GM12878 (cell line): ENCODE measurements at regions not wholly inside any gene's neighbourhood (a gene's known extent, or its start where the extent isn't known, plus 50 kb on each side); places are given as distances from the start of the nearest gene placed in this dataset.

Source experiments
- ATF7 ChIP-seq: fragments of 450-650 bp; IDR thresholded peaks from 2 replicates; pipeline ENCODE4 v1.6.1; 2016; ENCODE audit warnings: low read depth, mild to moderate bottlenecking
- CHD2 ChIP-seq: IDR thresholded peaks from 2 replicates; pipeline ENCODE4 v1.6.1; 2011; ENCODE audit warnings: low read depth, low read length, improper control_type of control experiment, borderline replicate concordance
- DPF2 ChIP-seq: fragments of 450-650 bp; IDR thresholded peaks from 2 replicates; pipeline ENCODE4 v1.6.1; 2017; ENCODE audit warnings: mild to moderate bottlenecking
- EGR1 ChIP-seq, 2 experiments: IDR thresholded peaks; 1 replicate in 1 of 2; 2 replicates in 1 of 2; pipeline ENCODE4 v1.6.1; 2011 to 2012; ENCODE audit warnings: low read depth in 2 of 2, low read length in 2 of 2, borderline replicate concordance in 1 of 2, mild to moderate bottlenecking in 1 of 2, moderate library complexity in 1 of 2
- ELK1 ChIP-seq: IDR thresholded peaks from 2 replicates; pipeline ENCODE4 v1.6.1; 2012; ENCODE audit warnings: low read depth, low read length, improper control_type of control experiment
- MAX ChIP-seq: IDR thresholded peaks from 2 replicates; pipeline ENCODE4 v1.6.1; 2012; ENCODE audit warnings: low read depth, low read length, improper control_type of control experiment
- MYB ChIP-seq: fragments of 150-350 bp; IDR thresholded peaks from 2 replicates; pipeline ENCODE4 v1.6.1; 2014; ENCODE audit warnings: mild to moderate bottlenecking, low read depth, low read length, borderline replicate concordance
- PAX5 ChIP-seq: IDR thresholded peaks from 2 replicates; pipeline ENCODE4 v1.6.1; 2011; ENCODE audit warnings: low read depth, low read length, borderline replicate concordance
- PAX8 ChIP-seq: fragments of 450-650 bp; IDR thresholded peaks from 2 replicates; pipeline ENCODE4 v1.6.1; 2017; ENCODE audit warnings: mild to moderate bottlenecking, moderate library complexity
- POU2F2 ChIP-seq: IDR thresholded peaks from 3 replicates; pipeline ENCODE4 v1.6.1; 2011; ENCODE audit warnings: low read depth, mild to moderate bottlenecking, low read length, borderline replicate concordance
- RAD21 ChIP-seq: IDR thresholded peaks from 2 replicates; pipeline ENCODE4 v1.6.1; 2011; ENCODE audit warnings: mild to moderate bottlenecking, low read depth, low read length, moderate library complexity; ENCODE audit not compliant: insufficient read depth
- RELA ChIP-seq: fragments of 450-650 bp; IDR thresholded peaks from 2 replicates; pipeline ENCODE4 v1.8.0; 2014; ENCODE audit warnings: borderline replicate concordance; ENCODE audit not compliant: partially characterized antibody
- REST ChIP-seq: IDR thresholded peaks from 2 replicates; pipeline ENCODE4 v1.6.1; 2012; ENCODE audit warnings: mild to moderate bottlenecking, low read depth, low read length
- RUNX3 ChIP-seq: IDR thresholded peaks from 2 replicates; pipeline ENCODE4 v1.6.1; 2012; ENCODE audit warnings: low read length, inconsistent platforms
- SMC3 ChIP-seq: IDR thresholded peaks from 2 replicates; pipeline ENCODE4 v1.6.1; 2011; ENCODE audit warnings: low read length, improper control_type of control experiment, borderline replicate concordance
- TARDBP ChIP-seq: IDR thresholded peaks from 2 replicates; pipeline ENCODE4 v1.6.1; 2016; ENCODE audit warnings: borderline replicate concordance
- ZNF207 ChIP-seq: fragments of 450-650 bp; IDR thresholded peaks from 2 replicates; pipeline ENCODE4 v1.6.1; 2014; ENCODE audit warnings: antibody characterized with exemption, mild to moderate bottlenecking, borderline replicate concordance
- ZSCAN29 ChIP-seq: fragments of 450-650 bp; IDR thresholded peaks from 2 replicates; pipeline ENCODE4 v1.6.1; 2017; ENCODE audit warnings: mild to moderate bottlenecking, moderate library complexity
- TF ChIP-seq, protein P1 (sequence below): fragments of 450-650 bp; IDR thresholded peaks from 2 replicates; pipeline ENCODE4 v1.6.1; 2018; ENCODE audit warnings: mild to moderate bottlenecking, low read depth, moderate library complexity; ENCODE audit not compliant: partially characterized antibody
- TF ChIP-seq, protein P2 (sequence below): IDR thresholded peaks from 2 replicates; pipeline ENCODE4 v1.6.1; 2011; ENCODE audit warnings: borderline replicate concordance, low read depth, mild to moderate bottlenecking, moderate library complexity, mixed read lengths, low read length; ENCODE audit not compliant: insufficient read depth; ENCODE audit errors: extremely low read length

GRCh38 chr1:79259390-79260336 is 253.1 kb upstream of the ADGRL4 start (continued):
- TF ChIP-seq REST = no peak
- TF ChIP-seq ATF7 = 0 out of 2 replicates have a peak, but pooled peaks have one; percentile 19
- TF ChIP-seq DPF2 = no peak
- TF ChIP-seq, protein P1, sequence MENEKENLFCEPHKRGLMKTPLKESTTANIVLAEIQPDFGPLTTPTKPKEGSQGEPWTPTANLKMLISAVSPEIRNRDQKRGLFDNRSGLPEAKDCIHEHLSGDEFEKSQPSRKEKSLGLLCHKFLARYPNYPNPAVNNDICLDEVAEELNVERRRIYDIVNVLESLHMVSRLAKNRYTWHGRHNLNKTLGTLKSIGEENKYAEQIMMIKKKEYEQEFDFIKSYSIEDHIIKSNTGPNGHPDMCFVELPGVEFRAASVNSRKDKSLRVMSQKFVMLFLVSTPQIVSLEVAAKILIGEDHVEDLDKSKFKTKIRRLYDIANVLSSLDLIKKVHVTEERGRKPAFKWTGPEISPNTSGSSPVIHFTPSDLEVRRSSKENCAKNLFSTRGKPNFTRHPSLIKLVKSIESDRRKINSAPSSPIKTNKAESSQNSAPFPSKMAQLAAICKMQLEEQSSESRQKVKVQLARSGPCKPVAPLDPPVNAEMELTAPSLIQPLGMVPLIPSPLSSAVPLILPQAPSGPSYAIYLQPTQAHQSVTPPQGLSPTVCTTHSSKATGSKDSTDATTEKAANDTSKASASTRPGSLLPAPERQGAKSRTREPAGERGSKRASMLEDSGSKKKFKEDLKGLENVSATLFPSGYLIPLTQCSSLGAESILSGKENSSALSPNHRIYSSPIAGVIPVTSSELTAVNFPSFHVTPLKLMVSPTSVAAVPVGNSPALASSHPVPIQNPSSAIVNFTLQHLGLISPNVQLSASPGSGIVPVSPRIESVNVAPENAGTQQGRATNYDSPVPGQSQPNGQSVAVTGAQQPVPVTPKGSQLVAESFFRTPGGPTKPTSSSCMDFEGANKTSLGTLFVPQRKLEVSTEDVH = no peak
- no peak for TF ChIP-seq MYB
- no peak for TF ChIP-seq ELK1
- TF ChIP-seq MAX = no peak
- no peak for TF ChIP-seq ZSCAN29
- TF ChIP-seq SMC3 = peak; percentile 43; the same call in 1 of the 2 replicates
- no peak for TF ChIP-seq CHD2
- TF ChIP-seq TARDBP = no peak
- TF ChIP-seq RELA = no peak
- TF ChIP-seq RAD21 = peak; percentile 72
- TF ChIP-seq PAX8 = no peak
- TF ChIP-seq PAX5 = no peak
- TF ChIP-seq EGR1 (IDR thresholded peaks at IDR 0.05; ENCODE audit: borderline replicate concordance in 1 of 2, low read depth in 2 of 2, low read length in 2 of 2) = no peak
- TF ChIP-seq ZNF207 = no peak
- no peak for TF ChIP-seq RUNX3
- TF ChIP-seq, protein P2, sequence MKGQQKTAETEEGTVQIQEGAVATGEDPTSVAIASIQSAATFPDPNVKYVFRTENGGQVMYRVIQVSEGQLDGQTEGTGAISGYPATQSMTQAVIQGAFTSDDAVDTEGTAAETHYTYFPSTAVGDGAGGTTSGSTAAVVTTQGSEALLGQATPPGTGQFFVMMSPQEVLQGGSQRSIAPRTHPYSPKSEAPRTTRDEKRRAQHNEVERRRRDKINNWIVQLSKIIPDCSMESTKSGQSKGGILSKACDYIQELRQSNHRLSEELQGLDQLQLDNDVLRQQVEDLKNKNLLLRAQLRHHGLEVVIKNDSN = no peak
- TF ChIP-seq POU2F2 = no peak
- TF ChIP-seq, all 136 proteins: peak for 4
